ENCODE measurements at regions not wholly inside any gene's neighbourhood (a gene's known extent, or its start where the extent isn't known, plus 50 kb on each side); places are given as distances from the start of the nearest gene placed in this dataset.

DNA sequence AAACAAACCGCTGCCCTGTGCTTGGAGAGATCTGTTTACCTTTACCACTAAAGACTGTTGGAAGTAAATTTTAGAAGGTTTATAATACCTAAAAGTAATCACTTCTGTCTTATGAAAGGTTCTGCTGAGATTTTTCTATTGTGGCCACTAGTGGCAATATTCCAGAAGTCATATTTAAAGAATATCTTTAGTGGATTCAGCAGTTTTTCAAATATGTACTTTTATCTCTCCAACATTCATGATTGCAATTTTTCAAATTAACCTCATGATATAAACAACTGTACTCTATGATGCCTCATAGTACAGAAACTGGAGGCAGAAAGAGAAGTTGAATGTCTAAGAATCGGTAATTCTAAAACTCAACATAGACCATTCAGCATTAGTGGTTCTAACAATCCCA lies 53.2 kb upstream of the USPL1 start:
- ATAC-seq (replicated peaks) (no peak), DNase-seq (no peak)
- Mint-ChIP-seq H3K4me1 (ENCODE audit: low read depth in 2 of 2) (peaks cover 4 to 10% of the 10 kb centered on the region in 2 donors), H3K4me3 (no peak overlapping the region), H3K9me3 (no peaks in the 10 kb centered on the region), H3K36me3 (ENCODE audit: insufficient read depth) (no peaks in the 10 kb centered on the region), H3K27ac (no peak overlapping the region), H3K27me3 (peaks cover 20 to 23% of the 10 kb centered on the region in 2 donors)

- no peak for DNase-seq
- no peaks in the 10 kb centered on the region for H3K36me3 Mint-ChIP-seq (ENCODE audit: insufficient read depth)
- no peak overlapping the region for H3K4me3 Mint-ChIP-seq
- no peak for ATAC-seq (replicated peaks)
- H3K27ac Mint-ChIP-seq: no peak overlapping the region
- H3K27me3 Mint-ChIP-seq: peaks cover 12 to 14% of the 10 kb centered on the region in 2 donors
- peaks cover 4 to 14% of the 10 kb centered on the region in 2 donors for H3K4me1 Mint-ChIP-seq (ENCODE audit: low read depth in 2 of 2)
- H3K9me3 Mint-ChIP-seq: no peaks in the 10 kb centered on the region
Observed at GRCh38 chr13:30565658-30566057, 52.1 kb upstream of the USPL1 start.

DNA sequence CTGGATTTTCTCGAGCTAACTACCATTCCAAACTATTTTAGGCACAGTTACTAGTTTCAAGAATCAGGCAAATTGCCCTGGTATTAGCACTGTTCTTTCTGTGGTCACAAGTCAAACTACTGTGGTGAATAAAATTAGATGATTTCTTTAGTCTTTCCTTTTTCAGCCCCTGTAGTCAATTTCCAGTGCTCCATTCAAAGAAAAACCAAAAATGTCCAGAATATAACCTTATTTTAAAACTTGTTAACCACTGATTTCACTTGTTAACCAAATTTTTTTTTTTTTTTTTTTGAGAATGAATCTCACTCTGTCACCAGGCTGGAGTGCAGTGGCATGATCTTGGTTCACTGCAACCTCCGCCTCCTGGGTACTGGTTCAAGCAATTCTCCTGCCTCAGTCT lies 50.6 kb upstream of the USPL1 start:
- ATAC-seq (replicated peaks) (peak; percentile 68), DNase-seq (no peak)
- Mint-ChIP-seq H3K27me3 (no peaks in the 10 kb centered on the region), H3K27ac (no peak overlapping the region), H3K4me3 (no peak overlapping the region), H3K9me3 (no peaks in the 10 kb centered on the region), H3K36me3 (ENCODE audit: insufficient read depth) (no peaks in the 10 kb centered on the region), H3K4me1 (ENCODE audit: low read depth in 2 of 2) (peaks cover 4 to 14% of the 10 kb centered on the region in 2 donors)
